ENCODE measurements at regions not wholly inside any gene's neighbourhood (a gene's known extent, or its start where the extent isn't known, plus 50 kb on each side); places are given as distances from the start of the nearest gene placed in this dataset.
"Not testable (repeated sequence)": the region's sequence is repeated elsewhere in the genome, so short reads cannot be mapped to it uniquely, and the experiment has no call there.

GRCh38 chr2:95657937-95658336 lies 66.1 kb downstream of the TRIM43 start:
- not testable (repeated sequence) for TF ChIP-seq CTCF (IDR thresholded peaks at IDR 0.05; ENCODE audit: low read length); EZH2 (IDR thresholded peaks at IDR 0.05; ENCODE audit: borderline replicate concordance, low read length)
